HG02571 (cell line): ENCODE measurements at regions not wholly inside any gene's neighbourhood (a gene's known extent, or its start where the extent isn't known, plus 50 kb on each side); places are given as distances from the start of the nearest gene placed in this dataset.
"Not testable (repeated sequence)": the region's sequence is repeated elsewhere in the genome, so short reads cannot be mapped to it uniquely, and the experiment has no call there.

Source experiments
- ATAC-seq: cut with Tn5 transposase; IDR thresholded peaks from one replicate; pipeline ENCODE4 v1.9.1; 2021; ENCODE audit warnings: mild to moderate bottlenecking, moderate library complexity; ENCODE audit not compliant: unreplicated experiment

DNA sequence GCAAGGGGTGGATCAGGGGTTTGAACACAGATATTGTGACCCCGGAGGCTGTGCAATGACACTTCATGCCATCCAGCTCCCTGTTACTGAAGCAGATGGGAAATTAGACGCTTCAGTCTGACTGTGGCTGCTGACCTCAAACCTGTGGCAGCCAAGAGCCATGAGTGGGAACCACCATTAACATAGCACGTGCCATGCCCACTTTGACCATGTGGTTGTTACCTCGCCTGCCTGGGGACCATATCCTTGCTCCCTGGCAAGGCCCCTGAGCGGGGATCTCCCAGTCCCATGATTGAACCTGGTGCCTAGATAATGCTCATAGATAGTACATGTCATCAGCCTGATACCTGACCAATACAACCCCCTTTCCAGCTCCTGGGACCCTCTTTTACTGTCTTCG is 68.9 kb downstream of the CYP26B1 start:
- no peak for ATAC-seq

GRCh38 chr2:72077702-72078169 is 69.9 kb downstream of the CYP26B1 start:
- no peak for ATAC-seq

DNA sequence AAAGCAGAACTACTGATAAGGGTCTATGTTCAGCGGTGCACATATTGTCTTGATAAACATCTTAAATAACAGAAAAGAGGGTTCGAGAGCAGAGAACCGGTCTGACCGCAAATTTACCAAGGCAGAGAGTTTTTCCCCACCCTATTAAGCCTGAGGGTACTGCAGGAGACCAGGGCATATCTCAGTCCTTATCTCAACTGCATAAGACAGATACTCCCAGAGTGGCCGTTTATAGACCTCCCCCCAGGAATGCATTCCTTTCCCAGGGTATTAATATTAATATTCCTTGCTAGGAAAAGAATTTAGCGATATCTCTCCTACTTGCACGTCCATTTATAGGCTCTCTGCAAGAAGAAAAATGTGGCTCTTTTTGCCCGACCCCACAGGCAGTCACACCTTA is 74.3 kb downstream of the CYP26B1 start:
- ATAC-seq, result not testable (repeated sequence)

GRCh38 chr2:72064197-72064596 is 83.5 kb downstream of the CYP26B1 start:
- not testable (repeated sequence) for ATAC-seq

DNA sequence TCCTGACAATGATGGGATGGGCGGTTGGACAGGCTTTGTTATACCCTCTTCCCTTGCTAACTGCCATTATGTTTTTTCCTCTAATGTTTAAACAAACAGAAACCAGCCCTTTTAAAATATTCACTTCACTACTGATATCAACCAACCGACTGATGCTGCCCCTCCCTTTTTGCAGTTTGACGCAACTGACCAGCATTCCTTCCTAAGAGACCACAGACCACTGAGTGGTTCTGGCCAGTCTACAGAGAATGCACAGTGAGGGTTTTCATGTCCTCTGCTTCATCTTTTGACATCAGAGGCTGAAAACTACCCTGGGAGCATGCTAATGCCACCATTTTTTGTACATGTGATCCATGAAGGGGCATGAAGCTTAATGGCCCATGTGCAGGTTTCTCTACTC is 85.3 kb downstream of the CYP26B1 start:
- ATAC-seq, result no peak

DNA sequence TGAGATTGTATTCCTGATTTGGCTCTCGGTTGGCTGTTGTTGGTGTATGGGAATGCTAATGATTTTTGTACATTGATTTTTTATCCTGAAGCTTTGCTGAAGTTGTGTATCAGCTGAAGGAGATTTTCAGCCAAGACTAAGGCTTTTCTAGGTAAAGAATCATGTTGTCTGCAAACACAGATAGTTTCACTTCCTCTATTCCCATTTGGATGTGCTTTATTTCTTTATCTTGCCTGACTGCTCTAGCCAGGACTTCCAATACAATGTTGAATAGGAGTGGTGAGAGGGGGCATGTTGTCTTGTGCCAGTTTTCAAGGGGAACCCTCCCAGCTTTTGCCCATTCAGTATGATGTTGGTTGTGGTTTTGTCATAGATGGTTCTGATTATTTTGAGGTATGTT is 90.4 kb downstream of the CYP26B1 start:
- ATAC-seq, result no peak

DNA sequence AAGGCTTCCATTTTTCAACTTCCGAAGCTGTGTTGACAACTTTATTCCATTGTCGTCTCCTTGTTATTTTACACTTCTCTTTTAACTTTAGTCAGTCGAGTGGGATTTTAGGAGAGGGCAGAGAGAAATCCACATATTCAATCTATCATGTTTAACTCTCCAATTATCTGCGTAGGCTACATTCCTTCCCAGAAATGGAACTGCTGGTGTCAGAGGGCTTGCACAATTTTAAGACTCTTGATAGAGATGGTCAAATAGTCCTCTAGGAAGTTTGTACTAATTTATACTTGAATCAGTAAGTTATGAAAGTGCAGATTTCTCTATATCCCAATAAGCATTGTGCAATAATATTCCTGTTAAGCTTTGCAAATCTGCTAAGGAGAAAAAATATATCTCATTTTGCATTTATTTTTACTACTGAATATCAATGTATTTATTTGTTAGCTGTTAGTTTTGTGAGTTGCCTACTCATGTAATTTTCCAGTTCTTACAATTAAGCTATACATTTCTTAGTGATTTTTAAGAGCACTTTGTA is 95.6 kb downstream of the CYP26B1 start:
- ATAC-seq, result no peak

DNA sequence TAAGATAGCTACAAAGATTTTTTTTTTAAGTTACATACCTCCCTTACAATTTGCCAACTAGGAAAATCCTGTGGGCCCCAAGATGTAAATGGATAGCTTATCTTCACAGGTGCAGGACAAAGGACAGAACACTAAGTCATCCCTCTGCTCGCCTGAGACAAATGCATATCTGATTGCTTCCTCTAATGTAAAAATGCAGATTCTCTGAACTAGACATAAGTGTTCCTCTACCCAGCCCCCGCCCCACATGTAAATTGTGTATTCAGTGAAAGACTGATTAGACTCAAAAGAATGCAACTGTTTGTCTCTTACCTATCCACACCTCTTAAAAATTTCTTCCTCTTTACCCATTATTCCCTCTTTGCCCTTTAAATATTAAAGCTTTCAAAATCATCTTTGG is 96.5 kb downstream of the CYP26B1 start:
- no peak for ATAC-seq

GRCh38 chr2:72050734-72051133 is 96.9 kb downstream of the CYP26B1 start:
- ATAC-seq, result no peak

GRCh38 chr2:72048881-72049477 is 98.7 kb downstream of the CYP26B1 start:
- ATAC-seq, result no peak

- ATAC-seq, result no peak
Measured at GRCh38 chr2:72043985-72044384, 103.7 kb downstream of the CYP26B1 start.

DNA sequence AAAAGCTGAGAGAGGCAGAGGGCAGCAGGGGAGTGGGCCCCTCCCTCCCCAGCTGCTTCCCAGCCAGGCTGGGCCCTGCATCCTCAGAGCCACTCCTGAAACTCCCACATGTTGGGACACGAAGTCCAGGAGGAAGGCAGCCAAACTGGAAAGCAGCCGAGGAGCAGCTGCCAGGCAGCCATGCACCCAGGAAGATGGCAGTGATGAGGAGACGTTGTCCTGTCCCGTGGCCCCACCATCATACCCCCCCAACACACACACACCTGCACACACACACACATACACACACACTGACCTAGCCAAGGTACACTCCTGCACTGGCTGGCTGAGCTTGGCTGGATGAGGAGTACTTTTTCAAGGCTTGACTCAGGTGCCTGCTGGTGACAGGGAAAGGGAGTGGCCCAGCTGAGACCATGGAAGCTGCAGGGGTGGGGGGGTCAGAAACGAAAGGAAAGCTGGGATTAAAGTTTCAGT is 106.0 kb downstream of the CYP26B1 start:
- no peak for ATAC-seq

DNA sequence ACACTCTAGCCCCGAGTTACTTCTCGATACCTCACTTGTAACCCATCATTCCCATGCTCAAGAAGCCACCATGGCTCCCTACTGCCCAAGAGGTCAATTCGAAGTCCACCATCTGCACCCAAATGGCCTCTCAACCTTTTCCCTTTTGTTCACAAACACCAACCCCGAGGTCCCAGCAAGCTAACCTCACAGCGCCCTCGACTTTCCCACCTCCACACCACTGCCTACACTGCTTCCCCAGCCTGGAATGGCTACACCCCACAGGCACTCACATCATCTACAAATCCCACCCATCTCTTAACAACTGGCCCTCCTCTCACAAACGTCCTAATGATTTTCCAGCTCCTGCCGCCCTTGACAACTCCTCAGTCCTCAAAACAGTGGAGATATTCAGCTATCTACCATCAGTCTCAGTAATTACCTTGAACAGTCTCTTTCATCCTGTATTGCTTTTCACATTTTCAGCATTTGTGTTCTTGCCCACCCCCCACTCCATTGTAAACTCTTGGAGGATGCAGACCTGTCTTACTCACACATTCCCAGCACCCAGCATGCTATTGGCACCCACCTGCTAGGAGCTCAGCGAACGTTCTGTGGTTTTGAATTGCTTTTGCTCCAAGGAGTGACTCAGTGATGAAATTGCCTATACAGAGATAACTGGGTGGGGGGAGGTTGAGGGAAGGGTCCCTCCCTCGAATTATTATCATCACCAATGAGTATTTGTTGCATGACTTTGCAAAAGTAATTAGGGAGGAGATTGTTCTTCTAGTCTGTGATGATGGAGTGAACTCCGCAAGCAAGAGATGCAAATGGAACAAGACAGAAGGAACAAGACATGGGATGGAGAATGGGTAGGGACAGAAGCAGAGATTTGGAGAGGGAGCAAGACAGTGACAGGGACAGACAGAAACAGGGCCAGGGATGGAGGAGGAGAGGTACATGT is 106.8 kb downstream of the CYP26B1 start:
- ATAC-seq, result no peak

GRCh38 chr2:72038524-72038923 is 109.1 kb downstream of the CYP26B1 start:
- ATAC-seq, result no peak

DNA sequence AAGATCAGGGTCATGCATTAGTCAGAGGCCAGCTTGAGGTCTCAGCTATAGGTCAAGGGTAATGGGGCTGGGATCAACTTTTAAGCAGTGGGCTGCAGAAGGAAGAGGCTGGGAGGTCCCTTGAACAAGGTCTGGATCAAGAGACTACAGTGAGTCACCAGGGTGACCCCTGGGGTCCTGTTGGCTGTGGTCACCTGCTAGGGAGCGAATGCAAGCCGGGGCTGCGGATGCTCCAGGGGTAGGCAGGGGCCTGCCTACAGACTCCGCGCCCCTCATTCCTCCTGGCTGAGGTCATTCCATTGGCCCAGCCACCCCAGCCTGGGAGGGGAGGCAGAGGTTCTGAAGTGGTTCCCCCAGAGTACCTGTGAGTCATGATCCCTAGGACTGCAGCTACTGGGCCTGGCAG is 110.4 kb downstream of the CYP26B1 start:
- no peak for ATAC-seq

DNA sequence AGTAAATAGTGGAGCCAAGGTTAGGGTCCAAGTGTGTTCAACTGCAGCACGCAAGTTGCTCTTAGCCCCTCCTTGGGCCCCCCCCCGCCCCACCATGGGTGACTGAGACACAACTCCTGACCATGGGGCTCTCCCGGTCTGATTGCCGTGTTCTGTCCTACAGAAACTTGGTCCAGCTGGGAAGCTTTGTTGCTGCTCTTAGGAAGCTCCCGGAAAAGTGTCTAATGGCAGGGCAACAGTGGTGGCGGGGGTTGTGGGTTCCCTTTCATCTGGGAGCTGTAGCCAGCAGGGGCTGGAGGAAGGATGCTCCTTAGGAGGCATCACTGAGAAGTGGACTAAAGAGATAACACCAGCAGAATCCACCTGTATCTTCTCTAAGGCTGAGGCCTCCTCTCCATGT is 111.1 kb downstream of the CYP26B1 start:
- ATAC-seq, result no peak

DNA sequence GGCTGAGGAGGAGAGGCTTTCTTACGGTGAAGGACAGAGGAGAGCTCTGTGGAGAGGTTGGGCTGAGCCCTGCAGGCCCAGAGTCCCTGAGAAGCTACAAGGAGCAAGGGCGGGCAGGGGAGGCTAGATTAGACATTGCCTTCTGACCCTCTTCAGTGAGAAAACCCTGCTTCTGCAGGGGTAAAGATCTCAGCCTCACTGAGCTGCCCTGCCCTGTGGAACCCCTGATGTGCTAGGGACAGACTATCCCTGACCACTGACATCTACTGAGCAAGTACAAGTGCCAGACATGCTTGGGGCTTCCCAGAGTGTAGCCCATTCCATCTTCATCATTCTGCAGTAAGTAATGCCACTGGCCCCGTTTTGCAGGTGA is 111.5 kb downstream of the CYP26B1 start:
- no peak for ATAC-seq

- no peak for ATAC-seq
Measured at GRCh38 chr2:72035518-72036172, 112.0 kb downstream of the CYP26B1 start.

- no peak for ATAC-seq
Measured at GRCh38 chr2:72034353-72035095, 113.1 kb downstream of the CYP26B1 start.

DNA sequence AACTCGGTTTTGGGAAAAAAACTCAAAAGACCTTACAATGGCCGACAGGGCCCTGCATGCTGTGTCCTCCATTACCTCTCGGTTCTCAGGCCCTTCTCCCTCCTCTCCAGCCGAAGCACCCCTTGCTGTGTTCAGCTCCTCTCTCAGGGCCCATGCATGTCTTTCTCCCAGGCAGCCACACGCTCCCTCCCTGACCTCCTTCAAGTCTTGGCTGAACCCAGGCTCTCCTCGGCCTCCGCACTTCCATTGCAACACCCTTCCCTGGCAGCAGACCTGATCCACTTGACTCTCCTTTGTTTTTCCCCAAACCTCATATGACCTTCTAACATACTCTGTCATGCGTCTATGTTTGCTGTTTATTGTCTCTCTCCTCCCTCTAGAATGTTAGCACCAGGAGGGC is 114.0 kb downstream of the CYP26B1 start:
- no peak for ATAC-seq
